T-helper 9 cell (primary cell): ENCODE measurements at regions not wholly inside any gene's neighbourhood (a gene's known extent, or its start where the extent isn't known, plus 50 kb on each side); places are given as distances from the start of the nearest gene placed in this dataset.
A peak's percentile ranks its signal among the peaks of the same experiment; 100 is the strongest.
"Not testable (repeated sequence)": the region's sequence is repeated elsewhere in the genome, so short reads cannot be mapped to it uniquely, and the experiment has no call there.

Experiments
- DNase-seq: peaks from one replicate; pipeline ENCODE4 v3.0.0-alpha.2; 2020

- no peak for DNase-seq
Measured at GRCh38 chr9:104980039-104980654, 52.2 kb upstream of the ABCA1 start.

- DNase-seq, result no peak
Measured at GRCh38 chr9:104981543-104982129, 53.7 kb upstream of the ABCA1 start.

- DNase-seq, result no peak
Measured at GRCh38 chr9:104982543-104982942, 54.6 kb upstream of the ABCA1 start.

GRCh38 chr9:104983491-104983890, 55.5 kb upstream of the ABCA1 start:
- no peak for DNase-seq

- no peak for DNase-seq
Measured at GRCh38 chr9:104984121-104984520, 56.2 kb upstream of the ABCA1 start.

GRCh38 chr9:104984542-104984941, 56.6 kb upstream of the ABCA1 start:
- DNase-seq, result no peak

- no peak for DNase-seq
Measured at GRCh38 chr9:104984948-104985347, 57.0 kb upstream of the ABCA1 start.

- no peak for DNase-seq
Measured at GRCh38 chr9:104986096-104986495, 58.1 kb upstream of the ABCA1 start.

- no peak for DNase-seq
Measured at GRCh38 chr9:104987743-104988142, 59.8 kb upstream of the ABCA1 start.

GRCh38 chr9:104988539-104988938, 60.6 kb upstream of the ABCA1 start:
- no peak for DNase-seq

- DNase-seq, result peak; percentile 74
Measured at GRCh38 chr9:104991144-104991953, 63.4 kb upstream of the ABCA1 start.

GRCh38 chr9:104992659-104993058, 64.7 kb upstream of the ABCA1 start:
- DNase-seq, result no peak

GRCh38 chr9:104993291-104993963, 65.5 kb upstream of the ABCA1 start:
- DNase-seq, result no peak

GRCh38 chr9:104997536-104997935, 69.6 kb upstream of the ABCA1 start:
- DNase-seq, result no peak

- no peak for DNase-seq
Measured at GRCh38 chr9:104999136-104999535, 71.2 kb upstream of the ABCA1 start.

- not testable (repeated sequence) for DNase-seq
Measured at GRCh38 chr9:105000529-105000928, 72.6 kb upstream of the ABCA1 start.

- DNase-seq, result no peak
Measured at GRCh38 chr9:105004466-105005090, 76.6 kb upstream of the ABCA1 start.

GRCh38 chr9:105005186-105005585, 77.2 kb upstream of the ABCA1 start:
- DNase-seq, result no peak

GRCh38 chr9:105006514-105006913, 78.6 kb upstream of the ABCA1 start:
- no peak for DNase-seq

GRCh38 chr9:105007143-105007542, 79.2 kb upstream of the ABCA1 start:
- DNase-seq, result no peak

- not testable (repeated sequence) for DNase-seq
Measured at GRCh38 chr9:105010089-105010488, 82.1 kb upstream of the ABCA1 start.

GRCh38 chr9:105021917-105022316, 94.0 kb upstream of the ABCA1 start:
- DNase-seq, result no peak

GRCh38 chr9:105022545-105022944, 94.6 kb upstream of the ABCA1 start:
- DNase-seq, result not testable (repeated sequence)
